ENCODE measurements at regions not wholly inside any gene's neighbourhood (a gene's known extent, or its start where the extent isn't known, plus 50 kb on each side); places are given as distances from the start of the nearest gene placed in this dataset.

GRCh38 chr18:39972521-39972920 is 1982.5 kb upstream of the PIK3C3 start:
- DNase-seq (ENCODE audit: low spot score) = no peak
- TF ChIP-seq CTCF (IDR thresholded peaks at IDR 0.05; ENCODE audit: extremely low read depth, insufficient read depth, missing control alignments) = no peak
- in situ Hi-C loops (cut with MboI; ENCODE audit: low pct_unique_long_range_greater_than_20kb, low sequenced_read_pairs, unreplicated experiment) = no loop called here

DNA sequence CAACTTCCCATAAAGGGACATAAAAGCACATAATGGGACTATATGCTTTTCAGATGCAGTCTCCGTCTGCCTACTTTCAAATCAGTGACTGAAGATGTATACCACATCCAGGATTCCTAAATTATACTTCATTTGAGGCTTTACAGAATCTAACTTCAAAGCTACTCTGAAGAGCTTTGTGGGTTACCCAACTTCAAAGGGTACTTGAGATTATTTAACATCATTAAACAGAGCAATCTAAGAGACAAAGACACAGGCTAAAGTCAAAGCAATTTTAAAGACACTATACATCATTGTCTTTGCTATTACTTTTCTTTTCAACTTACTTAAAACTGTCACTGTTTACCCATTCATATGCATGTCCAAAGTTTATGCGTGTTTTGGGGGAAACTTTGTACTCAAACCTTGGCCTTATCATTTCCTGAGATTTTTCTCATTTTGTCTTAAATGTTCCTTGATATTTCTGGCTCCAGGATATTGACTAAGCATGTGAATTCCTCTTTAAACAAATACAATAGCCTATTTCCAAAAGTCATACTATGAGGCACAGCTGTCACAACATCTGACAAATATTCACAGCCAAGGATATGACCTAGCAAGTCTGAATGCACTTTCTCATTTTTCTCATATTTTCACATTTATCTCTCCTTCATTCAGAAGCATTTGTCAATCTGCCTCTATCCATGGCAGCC is 1985.1 kb upstream of the PIK3C3 start:
- DNase-seq (ENCODE audit: low spot score) = no peak
- TF ChIP-seq CTCF (IDR thresholded peaks at IDR 0.05; ENCODE audit: extremely low read depth, insufficient read depth, missing control alignments) = no peak
- in situ Hi-C loops (cut with MboI; ENCODE audit: low pct_unique_long_range_greater_than_20kb, low sequenced_read_pairs, unreplicated experiment) = no loop called here

DNA sequence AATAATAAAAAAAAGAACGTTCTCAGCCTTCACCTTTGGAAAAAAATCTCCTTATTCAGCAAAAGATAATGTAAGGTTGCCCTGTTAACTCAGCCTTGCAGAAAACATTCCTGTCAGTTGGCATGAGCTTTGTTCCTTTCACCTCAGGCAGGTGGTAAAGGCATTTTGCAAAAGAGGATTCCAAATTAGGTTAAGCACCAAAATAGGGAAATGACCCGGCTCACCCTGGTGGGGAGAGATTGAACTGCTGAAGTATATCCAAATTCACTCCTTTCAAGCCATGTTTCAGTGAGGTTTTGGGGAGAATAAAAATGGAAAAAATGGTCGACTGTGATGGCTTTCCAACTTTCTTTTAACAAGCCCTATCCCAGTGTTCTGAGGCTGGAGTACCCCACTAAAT is 1988.8 kb upstream of the PIK3C3 start:
- DNase-seq (ENCODE audit: low spot score) = no peak
- no peak for TF ChIP-seq CTCF (IDR thresholded peaks at IDR 0.05; ENCODE audit: extremely low read depth, insufficient read depth, missing control alignments)
- in situ Hi-C loops (cut with MboI; ENCODE audit: low pct_unique_long_range_greater_than_20kb, low sequenced_read_pairs, unreplicated experiment) = no loop called here

DNA sequence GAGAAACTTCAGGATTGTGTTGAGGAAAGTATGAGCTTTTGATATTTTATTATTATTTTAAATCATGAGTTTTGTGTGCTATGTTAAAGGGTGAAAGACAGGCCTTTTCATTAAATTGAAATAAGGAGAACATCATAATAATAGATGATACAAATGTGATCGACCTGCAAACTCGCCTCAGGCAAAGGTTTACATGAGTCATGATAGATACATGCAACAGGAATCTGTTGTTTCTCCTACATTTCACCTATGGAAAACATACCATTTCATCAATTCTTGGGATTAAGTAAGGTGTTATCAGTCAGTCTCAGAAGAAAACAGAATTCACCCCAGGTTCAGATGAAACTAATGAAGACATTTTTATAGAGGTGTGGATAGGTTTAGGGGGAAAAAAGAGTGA is 1992.5 kb upstream of the PIK3C3 start:
- no peak for DNase-seq (ENCODE audit: low spot score)
- TF ChIP-seq CTCF (IDR thresholded peaks at IDR 0.05; ENCODE audit: extremely low read depth, insufficient read depth, missing control alignments) = no peak
- in situ Hi-C loops (cut with MboI; ENCODE audit: low pct_unique_long_range_greater_than_20kb, low sequenced_read_pairs, unreplicated experiment) = no loop called here

GRCh38 chr18:39960550-39960949 is 1994.5 kb upstream of the PIK3C3 start:
- DNase-seq (ENCODE audit: low spot score) = no peak
- in situ Hi-C loops (cut with MboI; ENCODE audit: low pct_unique_long_range_greater_than_20kb, low sequenced_read_pairs, unreplicated experiment) = no loop called here
- no peak for TF ChIP-seq CTCF (IDR thresholded peaks at IDR 0.05; ENCODE audit: extremely low read depth, insufficient read depth, missing control alignments)

DNA sequence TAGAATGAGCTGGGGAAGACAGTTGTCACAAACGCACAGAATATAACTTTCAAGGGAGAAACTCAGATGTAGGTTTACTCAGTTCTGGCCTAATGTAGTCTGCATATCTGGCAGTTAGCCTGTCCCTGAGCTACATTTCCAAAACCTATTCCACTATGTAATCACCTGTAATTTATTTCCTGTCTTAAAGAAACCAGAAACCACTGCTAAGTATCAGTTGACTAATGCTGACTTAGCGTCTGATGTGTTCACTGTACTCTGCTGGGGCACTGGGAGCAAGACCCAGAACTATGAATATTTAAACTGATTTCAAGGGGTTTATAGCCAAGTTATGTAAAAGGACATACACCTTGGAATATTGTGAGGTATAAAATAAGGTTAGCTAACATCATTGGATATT is 1995.2 kb upstream of the PIK3C3 start:
- no peak for TF ChIP-seq CTCF (IDR thresholded peaks at IDR 0.05; ENCODE audit: extremely low read depth, insufficient read depth, missing control alignments)
- in situ Hi-C loops (cut with MboI; ENCODE audit: low pct_unique_long_range_greater_than_20kb, low sequenced_read_pairs, unreplicated experiment) = no loop called here
- DNase-seq (ENCODE audit: low spot score) = no peak
